ENCODE measurements at regions not wholly inside any gene's neighbourhood (a gene's known extent, or its start where the extent isn't known, plus 50 kb on each side); places are given as distances from the start of the nearest gene placed in this dataset.

DNA sequence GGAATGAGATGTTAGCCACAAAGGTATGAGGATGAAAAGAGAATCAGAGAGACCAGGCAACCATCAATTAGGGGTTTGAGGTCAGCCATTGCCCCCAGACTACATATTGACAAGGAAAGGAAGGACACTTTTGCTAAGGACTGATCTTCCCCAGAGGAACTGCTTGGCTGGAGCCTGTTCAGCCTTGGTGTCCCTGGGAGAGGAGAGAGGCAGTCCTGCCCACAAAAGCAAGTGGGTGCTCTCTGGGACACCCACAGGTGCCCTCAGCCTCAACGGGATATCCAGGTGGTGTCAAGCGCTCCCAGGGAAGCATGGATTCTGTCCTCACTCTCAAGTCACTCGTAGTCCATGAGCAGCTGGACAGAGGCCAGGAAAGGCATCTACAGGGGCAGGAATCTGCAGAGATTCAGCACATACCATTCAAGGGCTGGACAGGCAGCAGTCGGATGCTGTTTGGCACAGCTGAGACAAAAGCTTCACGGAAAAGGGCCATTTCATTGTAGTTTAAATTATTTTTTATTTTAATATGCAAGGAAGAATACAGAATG lies 166.2 kb downstream of the UACA start:
- intact Hi-C loops (cut with micrococcal nuclease; ENCODE audit: unreplicated experiment) = no loop called here
- Histone ChIP-seq H3K4me2 (ENCODE audit: low read length) (no peak overlapping the region), H2AFZ (ENCODE audit: low read length) (no peak overlapping the region), H3K27ac (ENCODE audit: low read depth, low read length, poor library complexity, severe bottlenecking) (no peak overlapping the region), H4K20me1 (ENCODE audit: insufficient read depth, low read length) (no peaks in the 10 kb centered on the region), H3K79me2 (ENCODE audit: insufficient read depth, low read depth, low read length) (no peaks in the 10 kb centered on the region), H3K9me3 (ENCODE audit: low read length) (0 out of 2 replicates have a peak, but pooled peaks cover 6% of the 10 kb centered on the region), H3K36me3 (ENCODE audit: insufficient read depth, low read length) (no peaks in the 10 kb centered on the region), H3K4me3 (ENCODE audit: low read depth, low read length, poor library complexity, severe bottlenecking) (no peak overlapping the region), H3K4me1 (ENCODE audit: insufficient read depth, low read length, poor library complexity, severe bottlenecking) (no peaks in the 10 kb centered on the region), H3K9me2 (ENCODE audit: insufficient read depth, low read length) (no peaks in the 10 kb centered on the region)
- TF ChIP-seq, protein P1, sequence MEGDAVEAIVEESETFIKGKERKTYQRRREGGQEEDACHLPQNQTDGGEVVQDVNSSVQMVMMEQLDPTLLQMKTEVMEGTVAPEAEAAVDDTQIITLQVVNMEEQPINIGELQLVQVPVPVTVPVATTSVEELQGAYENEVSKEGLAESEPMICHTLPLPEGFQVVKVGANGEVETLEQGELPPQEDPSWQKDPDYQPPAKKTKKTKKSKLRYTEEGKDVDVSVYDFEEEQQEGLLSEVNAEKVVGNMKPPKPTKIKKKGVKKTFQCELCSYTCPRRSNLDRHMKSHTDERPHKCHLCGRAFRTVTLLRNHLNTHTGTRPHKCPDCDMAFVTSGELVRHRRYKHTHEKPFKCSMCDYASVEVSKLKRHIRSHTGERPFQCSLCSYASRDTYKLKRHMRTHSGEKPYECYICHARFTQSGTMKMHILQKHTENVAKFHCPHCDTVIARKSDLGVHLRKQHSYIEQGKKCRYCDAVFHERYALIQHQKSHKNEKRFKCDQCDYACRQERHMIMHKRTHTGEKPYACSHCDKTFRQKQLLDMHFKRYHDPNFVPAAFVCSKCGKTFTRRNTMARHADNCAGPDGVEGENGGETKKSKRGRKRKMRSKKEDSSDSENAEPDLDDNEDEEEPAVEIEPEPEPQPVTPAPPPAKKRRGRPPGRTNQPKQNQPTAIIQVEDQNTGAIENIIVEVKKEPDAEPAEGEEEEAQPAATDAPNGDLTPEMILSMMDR (conservative IDR thresholded peaks at IDR 0.05; ENCODE audit: low read length) = no peak
- no peak for TF ChIP-seq EZH2phosphoT487 (IDR thresholded peaks at IDR 0.05; ENCODE audit: borderline replicate concordance, low read depth, low read length)
- BruUV-seq (replicated peaks) = no TSS peak
- DNase-seq (ENCODE audit: low spot score) = no peak
- POLR2A ChIA-PET = no interaction called here
- CTCF ChIA-PET (ENCODE audit: unreplicated experiment) = no interaction called here

DNA sequence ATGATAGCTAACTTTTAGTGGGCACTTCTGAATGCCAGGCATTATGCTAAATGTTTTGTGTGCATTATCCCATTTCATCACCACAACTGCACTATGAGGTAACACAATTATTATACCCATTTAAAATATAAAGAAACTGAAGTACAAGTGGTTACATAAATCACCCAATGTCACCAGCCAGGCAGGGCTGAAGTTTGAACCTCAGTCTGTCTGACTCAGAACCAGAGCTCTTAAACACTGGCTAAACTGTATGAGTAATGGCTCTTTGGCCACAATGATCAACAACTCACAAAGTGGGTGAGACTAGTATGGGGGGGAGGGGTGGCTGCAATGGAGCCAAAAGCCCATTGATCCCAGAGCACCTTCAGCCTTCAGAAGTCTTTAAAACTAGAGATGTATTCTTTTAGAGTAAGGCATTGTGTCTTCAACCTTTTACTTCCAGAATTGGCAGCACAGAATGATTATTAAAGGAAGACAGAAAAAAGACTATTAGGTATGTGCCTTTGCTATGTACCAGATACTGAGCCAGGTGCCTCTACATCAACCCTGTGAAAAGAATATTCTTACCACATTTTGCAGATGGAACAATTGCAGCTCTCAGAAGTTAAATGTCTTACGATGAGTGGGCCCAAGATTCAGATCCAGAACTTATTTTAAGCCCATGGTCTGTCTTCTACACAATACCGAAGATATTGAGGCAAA lies 166.9 kb downstream of the UACA start:
- Histone ChIP-seq H3K79me2 (ENCODE audit: insufficient read depth, low read depth, low read length) (no peaks in the 10 kb centered on the region), H3K27ac (ENCODE audit: low read depth, low read length, poor library complexity, severe bottlenecking) (no peak overlapping the region), H3K9me3 (ENCODE audit: low read length) (0 out of 2 replicates have a peak, but pooled peaks cover 6% of the 10 kb centered on the region), H3K4me3 (ENCODE audit: low read depth, low read length, poor library complexity, severe bottlenecking) (no peak overlapping the region), H3K4me1 (ENCODE audit: insufficient read depth, low read length, poor library complexity, severe bottlenecking) (no peaks in the 10 kb centered on the region), H2AFZ (ENCODE audit: low read length) (no peak overlapping the region), H3K36me3 (ENCODE audit: insufficient read depth, low read length) (no peaks in the 10 kb centered on the region), H3K4me2 (ENCODE audit: low read length) (no peak overlapping the region), H4K20me1 (ENCODE audit: insufficient read depth, low read length) (no peaks in the 10 kb centered on the region), H3K9me2 (ENCODE audit: insufficient read depth, low read length) (no peaks in the 10 kb centered on the region)
- DNase-seq (ENCODE audit: low spot score) = no peak
- intact Hi-C loops (cut with micrococcal nuclease; ENCODE audit: unreplicated experiment) = no loop called here
- ChIA-PET POLR2A (no interaction called here), CTCF (ENCODE audit: unreplicated experiment) (no interaction called here)
- BruUV-seq (replicated peaks) = no TSS peak
- TF ChIP-seq EZH2phosphoT487 (IDR thresholded peaks at IDR 0.05; ENCODE audit: borderline replicate concordance, low read depth, low read length) = no peak

DNA sequence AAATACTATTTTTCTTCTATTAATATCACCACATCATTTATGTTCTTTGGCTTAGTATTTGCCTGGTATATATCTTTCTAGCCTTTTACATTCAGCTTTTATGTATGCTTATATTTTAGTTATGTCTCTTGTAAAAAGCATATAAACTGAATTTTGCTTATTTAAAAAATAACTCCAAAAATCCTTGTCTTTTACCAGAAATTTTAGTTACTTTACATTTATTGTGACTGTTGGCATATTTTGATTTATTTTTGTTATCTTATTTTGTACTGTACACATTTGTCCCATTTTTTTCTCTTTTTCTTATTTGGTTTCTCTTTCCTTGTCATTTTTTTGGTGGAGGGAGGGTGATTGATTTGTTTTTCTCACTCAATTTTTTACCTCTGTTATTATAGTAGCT lies 169.6 kb downstream of the UACA start:
- no peak overlapping the region for H3K4me3 ChIP-seq (ENCODE audit: low read depth, low read length, poor library complexity, severe bottlenecking)
- CTCF ChIA-PET (ENCODE audit: unreplicated experiment) = no interaction called here
- no peaks in the 10 kb centered on the region for H3K79me2 ChIP-seq (ENCODE audit: insufficient read depth, low read depth, low read length)
- H2AFZ ChIP-seq (ENCODE audit: low read length) = no peak overlapping the region
- H3K27ac ChIP-seq (ENCODE audit: low read depth, low read length, poor library complexity, severe bottlenecking) = no peak overlapping the region
- no peak for DNase-seq (ENCODE audit: low spot score)
- no peaks in the 10 kb centered on the region for H4K20me1 ChIP-seq (ENCODE audit: insufficient read depth, low read length)
- H3K36me3 ChIP-seq (ENCODE audit: insufficient read depth, low read length) = no peaks in the 10 kb centered on the region
- no TSS peak for BruUV-seq (replicated peaks)
- H3K4me2 ChIP-seq (ENCODE audit: low read length) = no peak overlapping the region
- no peaks in the 10 kb centered on the region for H3K4me1 ChIP-seq (ENCODE audit: insufficient read depth, low read length, poor library complexity, severe bottlenecking)
- 0 out of 2 replicates have a peak, but pooled peaks cover 6% of the 10 kb centered on the region for H3K9me3 ChIP-seq (ENCODE audit: low read length)
- POLR2A ChIA-PET = no interaction called here
- H3K9me2 ChIP-seq (ENCODE audit: insufficient read depth, low read length) = no peaks in the 10 kb centered on the region
- intact Hi-C loops (cut with micrococcal nuclease; ENCODE audit: unreplicated experiment) = no loop called here
- no peak for TF ChIP-seq EZH2phosphoT487 (IDR thresholded peaks at IDR 0.05; ENCODE audit: borderline replicate concordance, low read depth, low read length)
- TF ChIP-seq, protein P1 (conservative IDR thresholded peaks at IDR 0.05; ENCODE audit: low read length) = no peak

Data from OCI-LY7 (cell line).